K562 (cell line): ENCODE measurements at regions not wholly inside any gene's neighbourhood (a gene's known extent, or its start where the extent isn't known, plus 50 kb on each side); places are given as distances from the start of the nearest gene placed in this dataset. TPM values are rescaled to one million over a fixed set of nuclear protein-coding genes. Genes with fewer than 3 reads are reported as not detected.

Experiments
- AFF1 ChIP-seq, 2 experiments: fragments of 450-650 bp; IDR thresholded peaks; 2 replicates each; pipeline ENCODE4 v1.6.1; 2018; ENCODE audit warnings: mild to moderate bottlenecking in 2 of 2, low read depth in 1 of 2; ENCODE audit not compliant: partially characterized antibody in 2 of 2
- CBFB ChIP-seq: sonication (generic); formaldehyde crosslinking; IDR thresholded peaks from 2 replicates; pipeline ENCODE4 v1.4.0; 2020; ENCODE audit warnings: mild to moderate bottlenecking, missing genetic modification reagents
- MTA3 ChIP-seq: fragments of 450-650 bp; formaldehyde crosslinking; IDR thresholded peaks from 2 replicates; pipeline ENCODE4 v1.6.1; 2017; ENCODE audit warnings: mild to moderate bottlenecking, borderline replicate concordance
- ZNF318 ChIP-seq, 2 experiments: fragments of 450-650 bp; IDR thresholded peaks; 2 replicates each; pipeline ENCODE4 v1.6.1; 2016; ENCODE audit warnings: mild to moderate bottlenecking in 2 of 2, borderline replicate concordance in 1 of 2, low read depth in 1 of 2, moderate library complexity in 1 of 2
- microRNA counts: library from miRNA; unstranded; fragments of <30 nt; microRNA quantifications from one replicate; lab custom pipeline; 2016
- microRNA-seq: library from miRNA; unstranded; fragments of <30 nt; microRNA quantifications from one replicate; pipeline ENCODE4, GENCODE V29; 2018; ENCODE audit warnings: borderline microRNAs expressed
- small RNA-seq: library from RNA; depleted of rRNA; stranded (forward); fragments of <200 nt; gene quantifications from one replicate; pipeline ENCODE3, GENCODE V24; 2014

- TF ChIP-seq AFF1 (IDR thresholded peaks at IDR 0.05; ENCODE audit: low read depth in 1 of 2, partially characterized antibody in 2 of 2): no peak
- no peak for TF ChIP-seq CBFB (CRISPR knock-in tag)
- no peak for TF ChIP-seq MTA3
- no peak for TF ChIP-seq ZNF318 (IDR thresholded peaks at IDR 0.05; ENCODE audit: borderline replicate concordance in 1 of 2, low read depth in 1 of 2)
Observed at GRCh38 chr14:101511199-101511598, 50.1 kb upstream of the DIO3 start (continued).

MicroRNAs encoded in the stretch of these regions (microRNA counts, 767-probe panel; counts per million panel counts)
- microRNA hsa-miR-1185-5p (lab: Ali Mortazavi, UCI) (not detected), microRNA hsa-miR-1193 (lab: Ali Mortazavi, UCI) (1,510 counts per million, percentile 37 among the panel's probes with 10 or more counts), microRNA hsa-miR-1197 (lab: Ali Mortazavi, UCI) (not detected), microRNA hsa-miR-134 (lab: Ali Mortazavi, UCI) (870 counts per million, percentile 17 among the panel's probes with 10 or more counts), microRNA hsa-miR-154-5p (lab: Ali Mortazavi, UCI) (not detected), microRNA hsa-miR-299-3p (lab: Ali Mortazavi, UCI) (3,352 counts per million, percentile 74 among the panel's probes with 10 or more counts), microRNA hsa-miR-299-5p (lab: Ali Mortazavi, UCI) (not detected), microRNA hsa-miR-300 (lab: Ali Mortazavi, UCI) (1,344 counts per million, percentile 32 among the panel's probes with 10 or more counts), microRNA hsa-miR-323a-3p (lab: Ali Mortazavi, UCI) (1,344 counts per million, percentile 32 among the panel's probes with 10 or more counts), microRNA hsa-miR-323a-5p (lab: Ali Mortazavi, UCI) (not detected), microRNA hsa-miR-323b-3p (lab: Ali Mortazavi, UCI) (499 counts per million, percentile 9 among the panel's probes with 10 or more counts), microRNA hsa-miR-323b-5p (lab: Ali Mortazavi, UCI) (not detected), microRNA hsa-miR-329 (lab: Ali Mortazavi, UCI) (not detected), microRNA hsa-miR-369-3p (lab: Ali Mortazavi, UCI) (not detected), microRNA hsa-miR-369-5p (lab: Ali Mortazavi, UCI) (not detected), microRNA hsa-miR-376a-3p (lab: Ali Mortazavi, UCI) (2,994 counts per million, percentile 68 among the panel's probes with 10 or more counts), microRNA hsa-miR-376b (lab: Ali Mortazavi, UCI) (1,983 counts per million, percentile 51 among the panel's probes with 10 or more counts), microRNA hsa-miR-376c (lab: Ali Mortazavi, UCI) (1,510 counts per million, percentile 37 among the panel's probes with 10 or more counts), microRNA hsa-miR-377-3p (lab: Ali Mortazavi, UCI) (not detected), microRNA hsa-miR-379-5p (lab: Ali Mortazavi, UCI) (not detected), microRNA hsa-miR-380-3p (lab: Ali Mortazavi, UCI) (not detected), microRNA hsa-miR-381 (lab: Ali Mortazavi, UCI) (not detected), microRNA hsa-miR-382-5p (lab: Ali Mortazavi, UCI) (1,983 counts per million, percentile 51 among the panel's probes with 10 or more counts), microRNA hsa-miR-409-3p (lab: Ali Mortazavi, UCI) (1,651 counts per million, percentile 41 among the panel's probes with 10 or more counts), microRNA hsa-miR-409-5p (lab: Ali Mortazavi, UCI) (1,510 counts per million, percentile 37 among the panel's probes with 10 or more counts), microRNA hsa-miR-410 (lab: Ali Mortazavi, UCI) (2,073 counts per million, percentile 54 among the panel's probes with 10 or more counts), microRNA hsa-miR-411-5p (lab: Ali Mortazavi, UCI) (2,751 counts per million, percentile 66 among the panel's probes with 10 or more counts), microRNA hsa-miR-412 (lab: Ali Mortazavi, UCI) (1,651 counts per million, percentile 41 among the panel's probes with 10 or more counts), microRNA hsa-miR-485-3p (lab: Ali Mortazavi, UCI) (1,894 counts per million, percentile 48 among the panel's probes with 10 or more counts), microRNA hsa-miR-485-5p (lab: Ali Mortazavi, UCI) (not detected), microRNA hsa-miR-487a (lab: Ali Mortazavi, UCI) (not detected), microRNA hsa-miR-487b (lab: Ali Mortazavi, UCI) (not detected), microRNA hsa-miR-494 (lab: Ali Mortazavi, UCI) (2,674 counts per million, percentile 64 among the panel's probes with 10 or more counts), microRNA hsa-miR-495 (lab: Ali Mortazavi, UCI) (2,226 counts per million, percentile 56 among the panel's probes with 10 or more counts), microRNA hsa-miR-496 (lab: Ali Mortazavi, UCI) (2,290 counts per million, percentile 58 among the panel's probes with 10 or more counts), microRNA hsa-miR-539-5p (lab: Ali Mortazavi, UCI) (not detected), microRNA hsa-miR-541-3p (lab: Ali Mortazavi, UCI) (not detected), microRNA hsa-miR-543 (lab: Ali Mortazavi, UCI) (870 counts per million, percentile 17 among the panel's probes with 10 or more counts), microRNA hsa-miR-544a (lab: Ali Mortazavi, UCI) (not detected), microRNA hsa-miR-654-3p (lab: Ali Mortazavi, UCI) (499 counts per million, percentile 9 among the panel's probes with 10 or more counts), microRNA hsa-miR-654-5p (lab: Ali Mortazavi, UCI) (not detected), microRNA hsa-miR-655 (lab: Ali Mortazavi, UCI) (870 counts per million, percentile 17 among the panel's probes with 10 or more counts), microRNA hsa-miR-656 (lab: Ali Mortazavi, UCI) (1,651 counts per million, percentile 41 among the panel's probes with 10 or more counts), microRNA hsa-miR-668 (lab: Ali Mortazavi, UCI) (not detected), microRNA hsa-miR-758 (lab: Ali Mortazavi, UCI) (not detected), microRNA hsa-miR-889 (lab: Ali Mortazavi, UCI) (not detected)

Small RNA genes lying in the stretch of these regions (microRNA-seq; reads per million reads assigned to microRNA genes)
- 1.9 reads per million, percentile 26 among the genes with 10 or more reads in this experiment for gene MIR1185-1
- gene MIR1185-2: 0.36 reads per million
- gene MIR1193: not detected
- gene MIR1197: not detected
- gene MIR134: 7.6 reads per million, percentile 53 among the genes with 10 or more reads in this experiment
- gene MIR154: 4.5 reads per million, percentile 44 among the genes with 10 or more reads in this experiment
- 8.1 reads per million, percentile 54 among the genes with 10 or more reads in this experiment for gene MIR299
- gene MIR300: not detected
- 1.2 reads per million, percentile 13 among the genes with 10 or more reads in this experiment for gene MIR323A
- gene MIR323B: 0.46 reads per million
- not detected for gene MIR329-1
- gene MIR329-2: not detected
- 11.2 reads per million, percentile 58 among the genes with 10 or more reads in this experiment for gene MIR369
- not detected for gene MIR376A1
- not detected for gene MIR376A2
- 3.1 reads per million, percentile 36 among the genes with 10 or more reads in this experiment for gene MIR376B
- 18.8 reads per million, percentile 64 among the genes with 10 or more reads in this experiment for gene MIR376C
- gene MIR377: 0.55 reads per million
- gene MIR379: 48.4 reads per million, percentile 74 among the genes with 10 or more reads in this experiment
- gene MIR380: 2.6 reads per million, percentile 32 among the genes with 10 or more reads in this experiment
- 22.2 reads per million, percentile 67 among the genes with 10 or more reads in this experiment for gene MIR381
- 4.6 reads per million, percentile 44 among the genes with 10 or more reads in this experiment for gene MIR382
- gene MIR409: 10.3 reads per million, percentile 56 among the genes with 10 or more reads in this experiment
- 260 reads per million, percentile 86 among the genes with 10 or more reads in this experiment for gene MIR411
- not detected for gene MIR412
- gene MIR485: 0.82 reads per million
- 2.7 reads per million, percentile 33 among the genes with 10 or more reads in this experiment for gene MIR487A
- gene MIR487B: 10.2 reads per million, percentile 56 among the genes with 10 or more reads in this experiment
- gene MIR494: 4.8 reads per million, percentile 45 among the genes with 10 or more reads in this experiment
- 2.3 reads per million, percentile 29 among the genes with 10 or more reads in this experiment for gene MIR495
- gene MIR496: not detected
- gene MIR539: 0.46 reads per million
- gene MIR541: not detected
- gene MIR543: 1.4 reads per million, percentile 16 among the genes with 10 or more reads in this experiment
- gene MIR544A: not detected
- 7.0 reads per million, percentile 51 among the genes with 10 or more reads in this experiment for gene MIR654
- 0.36 reads per million for gene MIR655
- gene MIR656: 0.64 reads per million
- not detected for gene MIR668
- gene MIR758: 3.1 reads per million, percentile 36 among the genes with 10 or more reads in this experiment
- 15.7 reads per million, percentile 62 among the genes with 10 or more reads in this experiment for gene MIR889

Small RNA genes lying in the stretch of these regions (small RNA-seq; reads per million reads assigned to genes)
- gene MIR1185-1: 0.18 reads per million
- gene MIR1185-2: not detected
- not detected for gene MIR1193
- gene MIR1197: not detected
- gene MIR134: 0.95 reads per million, percentile 56 among the genes with 10 or more reads in this experiment
- gene MIR154: not detected
- gene MIR299: 2.1 reads per million, percentile 82 among the genes with 10 or more reads in this experiment
- not detected for gene MIR300
- gene MIR323A: 0.15 reads per million
- gene MIR323B: not detected
- gene MIR329-1: not detected
- gene MIR329-2: not detected
- 0.37 reads per million, percentile 6 among the genes with 10 or more reads in this experiment for gene MIR369
- gene MIR377: 0.55 reads per million, percentile 28 among the genes with 10 or more reads in this experiment
- gene MIR379: 0.51 reads per million, percentile 24 among the genes with 10 or more reads in this experiment
- 0.22 reads per million for gene MIR380
- gene MIR381: 24.6 reads per million, percentile 97 among the genes with 10 or more reads in this experiment
- 7.2 reads per million, percentile 94 among the genes with 10 or more reads in this experiment for gene MIR409
- 20.2 reads per million, percentile 97 among the genes with 10 or more reads in this experiment for gene MIR411
- gene MIR412: not detected
- 0.29 reads per million for gene MIR485
- gene MIR487A: 0.51 reads per million, percentile 24 among the genes with 10 or more reads in this experiment
- gene MIR487B: 0.48 reads per million, percentile 21 among the genes with 10 or more reads in this experiment
- gene MIR494: 0.15 reads per million
- gene MIR495: not detected
- gene MIR496: not detected
- gene MIR539: 0.33 reads per million
- gene MIR541: 0.15 reads per million
- not detected for gene MIR543
- gene MIR544A: not detected
- 6.5 reads per million, percentile 94 among the genes with 10 or more reads in this experiment for gene MIR654
- gene MIR655: not detected
- gene MIR656: not detected
- gene MIR668: not detected
- gene MIR758: 1.1 reads per million, percentile 63 among the genes with 10 or more reads in this experiment
- gene MIR889: 2.8 reads per million, percentile 87 among the genes with 10 or more reads in this experiment
- gene RF00012: not detected
- gene RF00181: not detected
- 0.26 reads per million for gene SNORD114-10
- gene SNORD114-11: 1.8 reads per million, percentile 79 among the genes with 10 or more reads in this experiment
- 36.4 reads per million, percentile 97 among the genes with 10 or more reads in this experiment for gene SNORD114-12
- gene SNORD114-13: 0.26 reads per million
- gene SNORD114-14: 1.9 reads per million, percentile 80 among the genes with 10 or more reads in this experiment
- gene SNORD114-15: 1.2 reads per million, percentile 68 among the genes with 10 or more reads in this experiment
- gene SNORD114-16: not detected
- 1.4 reads per million, percentile 72 among the genes with 10 or more reads in this experiment for gene SNORD114-17
- gene SNORD114-18: not detected
- not detected for gene SNORD114-19
- 4.2 reads per million, percentile 91 among the genes with 10 or more reads in this experiment for gene SNORD114-20
- 8.9 reads per million, percentile 95 among the genes with 10 or more reads in this experiment for gene SNORD114-21
- 24.8 reads per million, percentile 97 among the genes with 10 or more reads in this experiment for gene SNORD114-22
- 10.3 reads per million, percentile 95 among the genes with 10 or more reads in this experiment for gene SNORD114-23
- 2.7 reads per million, percentile 86 among the genes with 10 or more reads in this experiment for gene SNORD114-24
- gene SNORD114-25: 12.0 reads per million, percentile 96 among the genes with 10 or more reads in this experiment
- gene SNORD114-26: not detected
- not detected for gene SNORD114-27
- gene SNORD114-28: 4.8 reads per million, percentile 92 among the genes with 10 or more reads in this experiment
- gene SNORD114-29: not detected
- gene SNORD114-30: not detected
- not detected for gene SNORD114-31
- not detected for gene SNORD114-5
- 0.44 reads per million, percentile 16 among the genes with 10 or more reads in this experiment for gene SNORD114-6
- not detected for gene SNORD114-7
- 9.9 reads per million, percentile 95 among the genes with 10 or more reads in this experiment for gene SNORD114-9
